ENCODE measurements at regions not wholly inside any gene's neighbourhood (a gene's known extent, or its start where the extent isn't known, plus 50 kb on each side); places are given as distances from the start of the nearest gene placed in this dataset.

DNA sequence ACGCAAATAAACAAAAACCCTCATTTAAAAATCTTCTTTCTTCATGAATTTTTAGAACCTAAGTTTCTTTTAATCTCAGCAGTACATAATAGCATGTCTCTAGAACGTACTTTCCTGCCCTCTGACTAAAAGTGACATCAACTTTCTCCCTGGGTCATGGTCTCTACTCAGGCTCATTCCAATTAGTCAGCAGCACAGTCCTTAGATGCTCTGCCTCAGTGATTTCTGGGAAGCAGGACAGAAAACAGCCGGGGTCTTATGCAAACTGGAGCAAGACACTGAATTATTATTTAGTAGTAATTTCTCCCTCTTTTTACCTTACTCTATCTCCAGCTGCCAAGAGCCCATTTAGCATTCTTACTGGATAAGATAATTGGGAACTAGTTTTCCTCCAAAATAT lies 365.2 kb downstream of the TUSC7 start:
- no peak for DNase-seq (ENCODE audit: low spot score)

DNA sequence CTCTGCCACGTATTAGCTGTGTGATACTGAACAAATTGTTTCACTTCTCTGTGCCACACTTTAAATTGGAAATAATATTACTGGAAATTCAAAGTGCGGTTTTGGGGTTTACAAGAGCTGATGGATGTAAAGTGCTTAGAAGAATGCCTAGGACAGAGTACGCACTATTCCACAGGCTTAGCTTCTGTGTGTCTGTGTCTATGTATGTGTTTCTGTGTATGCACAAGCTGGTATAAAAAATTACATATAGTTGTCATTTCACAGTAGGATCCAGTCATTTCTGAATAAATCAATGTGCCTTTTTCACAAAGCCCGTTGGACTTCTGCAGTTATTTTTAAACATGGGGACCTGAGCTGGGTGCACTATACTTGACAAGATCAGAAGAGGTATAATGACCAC lies 370.4 kb downstream of the TUSC7 start:
- no peak for DNase-seq (ENCODE audit: low spot score)

DNA sequence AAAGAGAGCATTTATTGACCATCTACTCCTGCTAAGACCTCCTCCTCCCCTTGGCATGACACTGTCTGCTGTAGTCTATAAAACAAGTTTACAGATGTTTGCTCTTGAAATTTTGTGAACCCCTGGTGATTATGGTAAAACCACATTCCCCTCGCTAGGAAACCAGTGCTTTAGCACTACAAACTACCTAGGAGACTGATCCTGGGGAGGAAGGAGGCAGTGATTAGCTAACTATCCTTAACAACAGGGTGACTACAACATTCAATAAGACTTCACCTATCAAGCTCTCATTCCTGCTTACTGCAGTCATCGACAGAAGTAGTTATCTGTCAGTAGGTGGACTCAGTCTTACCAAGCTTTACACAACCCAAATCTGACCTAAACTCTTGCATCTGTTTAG lies 371.3 kb downstream of the TUSC7 start:
- peak; percentile 19 for DNase-seq (ENCODE audit: low spot score)

DNA sequence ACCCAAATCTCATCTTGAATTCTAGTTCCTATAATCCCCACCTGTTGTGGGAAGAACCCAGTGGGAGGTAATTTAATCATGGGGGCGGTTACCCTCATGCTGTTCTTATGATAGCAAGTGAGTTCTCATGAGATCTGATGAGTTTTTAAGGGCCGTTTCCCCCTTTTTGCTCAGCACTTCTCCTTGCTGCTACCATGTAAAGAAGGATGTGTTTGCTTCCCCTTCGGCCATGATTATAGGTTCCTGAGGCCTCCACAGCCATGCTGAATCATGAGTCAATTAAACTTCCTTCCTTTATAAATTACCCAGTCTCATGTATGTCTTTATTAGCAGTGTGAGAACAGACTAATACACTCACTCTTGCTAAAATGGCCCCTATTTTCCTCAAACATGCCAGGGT lies 374.7 kb downstream of the TUSC7 start:
- DNase-seq (ENCODE audit: low spot score): no peak

DNA sequence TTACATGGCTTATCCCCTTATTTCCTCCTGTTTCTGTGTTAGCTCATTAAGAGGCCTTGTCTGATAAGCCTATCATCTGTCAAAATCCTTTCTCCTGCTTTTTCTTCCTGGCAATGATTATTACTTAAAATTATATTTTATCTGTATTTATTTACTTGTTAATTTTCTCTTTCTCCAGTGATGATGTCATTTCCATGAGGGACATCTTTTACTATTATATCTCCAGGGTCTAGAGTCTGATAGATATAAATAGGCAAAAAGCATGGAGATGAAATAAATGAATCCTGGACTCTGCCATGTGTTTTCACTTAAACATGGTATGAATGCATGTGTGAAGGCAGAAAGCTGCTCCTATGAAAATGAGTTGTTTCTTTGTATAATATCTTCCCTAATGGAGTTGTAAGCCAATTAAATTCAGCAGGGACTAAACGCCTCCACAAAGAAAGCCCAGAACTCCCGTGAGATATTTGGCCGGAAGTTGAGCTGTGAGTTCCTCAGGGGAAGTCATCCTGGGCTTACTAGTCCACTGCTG lies 375.2 kb downstream of the TUSC7 start:
- no peak for DNase-seq (ENCODE audit: low spot score)

DNA sequence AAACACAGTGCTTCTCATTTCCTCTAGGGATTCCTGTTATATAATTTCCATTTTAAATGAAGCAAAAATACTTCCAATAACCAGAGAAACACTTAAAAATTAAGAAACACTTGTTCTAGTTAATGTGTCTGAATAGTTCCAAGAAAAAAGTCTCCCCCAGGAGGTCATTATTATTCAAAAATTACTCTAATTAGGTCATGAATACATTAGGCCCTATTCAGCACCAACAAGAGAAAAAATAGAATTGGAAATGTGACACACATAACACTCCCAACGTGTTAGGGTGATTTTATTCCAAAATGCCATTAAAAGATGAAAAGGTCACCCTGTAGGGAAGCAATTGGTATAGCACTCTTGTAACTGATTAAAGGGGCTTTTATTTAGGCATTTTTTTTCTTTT lies 382.1 kb downstream of the TUSC7 start:
- DNase-seq (ENCODE audit: low spot score): no peak

DNA sequence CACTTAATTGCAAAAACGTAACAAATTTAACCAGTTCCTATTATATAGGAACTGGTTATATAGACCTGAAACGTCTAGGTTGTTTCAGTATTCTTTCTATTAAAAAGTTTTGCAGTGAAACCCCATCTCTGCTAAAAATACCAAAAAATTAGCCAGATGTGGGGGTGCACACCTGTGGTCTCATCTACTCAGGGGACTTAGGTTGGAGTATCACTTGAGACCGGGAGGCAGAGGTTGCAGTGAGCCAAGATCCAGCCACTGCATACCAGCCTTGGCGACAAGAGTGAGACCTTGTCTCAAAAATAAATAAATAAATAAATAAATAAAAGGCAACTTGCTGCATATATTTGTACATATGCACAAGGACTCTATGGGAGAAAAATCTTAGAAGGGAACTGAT lies 387.0 kb downstream of the TUSC7 start:
- DNase-seq (ENCODE audit: low spot score): no peak

DNA sequence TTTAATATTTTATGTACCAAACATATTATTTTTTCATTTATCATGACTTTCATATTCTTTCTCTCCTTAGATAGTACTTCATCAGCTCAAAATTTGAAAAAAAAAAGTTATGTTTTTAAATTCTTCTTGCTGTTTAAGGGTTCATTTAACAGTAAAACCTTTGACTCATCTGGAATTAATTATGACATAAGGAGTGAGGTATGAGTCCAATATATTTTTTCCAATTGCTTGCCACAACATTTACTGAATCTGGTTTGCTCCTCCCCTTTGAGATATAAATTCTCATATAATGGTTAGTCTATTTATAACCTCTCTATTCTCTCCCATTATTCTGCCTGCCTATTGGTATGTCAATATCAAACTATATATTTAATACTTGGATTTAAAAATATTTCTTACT lies 387.8 kb downstream of the TUSC7 start:
- no peak for DNase-seq (ENCODE audit: low spot score)

DNA sequence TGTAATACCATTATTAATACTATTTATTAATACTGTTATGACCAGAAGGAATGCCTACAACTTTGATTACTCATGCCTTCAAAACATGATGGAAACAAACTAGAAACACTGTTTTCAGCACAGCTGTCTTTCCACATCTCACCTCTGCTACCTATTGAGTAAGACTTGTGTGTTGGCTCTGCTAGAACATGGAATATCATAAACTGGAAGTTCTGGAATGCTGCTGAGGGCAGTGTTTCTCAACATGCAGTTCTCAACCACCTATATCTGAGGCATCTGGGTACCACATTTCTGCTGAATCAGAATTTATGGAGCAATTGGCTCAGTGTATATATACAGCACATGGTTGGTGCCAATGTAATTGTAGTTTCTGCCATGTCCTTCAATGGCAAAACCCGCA lies 392.1 kb downstream of the TUSC7 start:
- DNase-seq (ENCODE audit: low spot score): no peak

DNA sequence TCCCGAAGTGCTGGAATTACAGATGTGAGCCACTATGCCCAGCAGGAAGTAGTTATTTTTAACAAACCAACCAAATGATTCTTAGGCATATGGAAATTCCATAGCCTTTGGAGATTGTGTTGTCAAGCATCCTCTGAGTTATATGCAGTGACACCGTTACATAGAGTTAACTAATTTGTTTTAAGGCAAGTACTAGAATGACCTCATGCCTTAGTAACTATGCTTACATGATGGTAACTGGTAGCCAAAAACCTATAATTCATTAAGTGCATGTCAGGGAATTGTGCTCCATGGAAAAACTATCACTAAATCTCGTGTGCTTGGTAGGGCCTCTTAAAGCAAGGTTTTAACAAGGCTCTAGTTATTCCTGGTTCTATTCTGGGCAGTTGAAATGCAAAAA lies 392.8 kb downstream of the TUSC7 start:
- no peak for DNase-seq (ENCODE audit: low spot score)

DNA sequence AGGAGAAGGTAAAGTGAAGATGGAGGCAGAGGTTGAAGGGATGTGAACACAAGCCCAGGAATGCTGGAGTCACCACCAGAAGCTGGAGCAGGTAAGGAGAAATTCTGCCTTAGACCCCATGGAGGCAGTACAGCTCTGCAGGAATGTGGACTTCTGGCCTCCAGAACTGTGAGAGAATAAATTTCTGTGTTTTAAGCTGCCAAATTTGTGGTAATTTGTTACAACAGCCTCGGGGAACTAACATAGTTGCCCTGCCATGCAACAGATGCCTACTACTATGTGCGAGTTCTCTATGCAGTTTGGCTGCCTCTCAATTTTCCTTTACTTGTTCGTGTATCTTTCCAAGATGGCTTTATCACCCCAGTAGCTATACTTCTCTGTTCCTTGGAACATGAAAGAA lies 394.1 kb downstream of the TUSC7 start:
- no peak for DNase-seq (ENCODE audit: low spot score)

DNA sequence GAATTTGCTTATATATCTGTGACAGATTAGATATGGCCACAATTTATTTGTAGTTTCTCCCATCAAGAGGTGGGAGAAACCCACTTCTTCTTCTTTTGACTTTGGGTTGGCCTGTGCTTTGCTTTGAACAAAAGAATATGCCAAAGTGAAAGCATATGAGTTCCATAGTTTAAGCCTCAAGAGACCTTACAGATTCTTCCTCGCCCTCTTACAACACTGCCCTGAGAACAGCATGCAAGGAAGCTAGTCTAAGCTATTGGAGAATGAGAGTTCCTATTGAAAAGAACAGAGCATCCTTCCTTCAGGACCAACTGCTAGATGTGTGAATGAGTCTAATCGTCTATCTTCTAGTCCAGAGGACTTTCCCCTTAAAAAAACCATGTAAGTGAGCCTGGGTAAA lies 394.8 kb downstream of the TUSC7 start:
- DNase-seq (ENCODE audit: low spot score): no peak

DNA sequence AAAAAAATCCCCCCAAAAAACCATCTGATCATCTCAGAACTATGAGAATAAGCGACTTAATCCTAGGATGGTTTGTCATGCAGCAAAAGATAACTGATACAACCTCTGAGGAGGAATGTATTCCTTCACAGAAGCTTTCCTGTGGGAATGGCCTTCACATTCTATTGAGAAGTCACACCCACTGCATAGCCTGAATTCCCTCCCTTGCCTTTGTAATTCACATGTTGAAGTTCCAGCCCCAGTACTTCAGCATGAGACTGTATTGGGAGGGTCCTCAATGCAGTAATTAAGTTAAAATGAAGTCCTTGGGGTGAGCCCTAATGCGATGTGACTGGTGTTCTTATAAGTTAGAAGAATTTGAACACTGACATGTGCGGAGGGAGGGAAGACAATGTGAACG lies 395.2 kb downstream of the TUSC7 start:
- DNase-seq (ENCODE audit: low spot score): peak; percentile 32

DNA sequence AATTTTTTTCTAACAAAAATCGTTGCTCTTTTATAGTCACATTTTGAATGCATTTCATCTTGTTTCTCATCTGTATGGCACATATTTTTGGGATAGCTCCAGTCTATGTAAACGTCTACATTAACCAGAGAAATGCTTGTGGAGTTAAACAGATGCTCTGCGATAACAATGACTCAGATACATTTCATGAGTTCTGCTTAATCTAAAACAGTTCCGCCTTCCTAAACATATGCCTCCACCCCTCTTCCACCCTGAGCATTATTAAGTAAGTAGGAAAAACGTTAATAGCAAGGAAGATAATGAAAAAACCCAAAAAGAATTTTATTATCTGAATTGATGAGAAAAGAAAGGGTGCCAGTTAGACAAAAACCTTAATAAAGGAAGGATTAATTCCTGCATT lies 396.1 kb downstream of the TUSC7 start:
- no peak for DNase-seq (ENCODE audit: low spot score)

DNA sequence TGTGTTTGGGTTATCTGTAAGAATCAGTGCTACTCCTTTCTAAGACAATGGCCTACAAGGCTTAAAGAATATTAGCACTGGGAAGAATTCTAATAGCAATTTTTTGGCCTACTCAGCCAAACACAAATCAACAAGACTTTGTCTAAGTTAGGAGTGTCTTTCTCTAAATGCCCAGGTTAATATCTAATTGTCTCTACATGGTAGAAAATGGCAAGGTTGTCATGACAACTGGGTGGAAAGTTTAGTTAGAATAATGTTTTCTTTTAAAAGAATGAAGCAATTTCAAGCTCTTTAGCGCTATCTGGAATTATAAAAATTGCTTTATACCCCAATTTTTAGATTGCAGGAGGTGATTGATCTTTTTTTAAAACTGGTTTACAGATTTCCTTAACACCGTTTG lies 396.8 kb downstream of the TUSC7 start:
- no peak for DNase-seq (ENCODE audit: low spot score)

DNA sequence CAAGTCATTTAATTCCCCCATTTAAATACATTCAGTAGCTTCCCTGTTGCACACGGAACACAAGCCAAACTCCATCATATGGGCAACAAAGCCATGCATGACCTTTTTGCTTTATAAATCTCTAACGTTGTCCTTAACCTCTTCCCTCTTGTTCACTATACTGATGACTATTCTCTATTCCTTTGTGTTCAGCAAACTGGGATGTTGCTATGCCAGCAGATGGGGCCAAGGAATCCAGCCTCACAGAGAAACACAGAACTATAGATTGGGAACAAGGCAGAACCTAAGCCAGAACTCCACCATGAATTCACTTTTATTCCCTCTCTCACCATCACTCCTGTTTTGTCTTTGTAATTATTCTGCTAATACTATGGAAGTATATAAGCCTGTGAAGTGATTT lies 398.4 kb downstream of the TUSC7 start:
- no peak for DNase-seq (ENCODE audit: low spot score)

DNA sequence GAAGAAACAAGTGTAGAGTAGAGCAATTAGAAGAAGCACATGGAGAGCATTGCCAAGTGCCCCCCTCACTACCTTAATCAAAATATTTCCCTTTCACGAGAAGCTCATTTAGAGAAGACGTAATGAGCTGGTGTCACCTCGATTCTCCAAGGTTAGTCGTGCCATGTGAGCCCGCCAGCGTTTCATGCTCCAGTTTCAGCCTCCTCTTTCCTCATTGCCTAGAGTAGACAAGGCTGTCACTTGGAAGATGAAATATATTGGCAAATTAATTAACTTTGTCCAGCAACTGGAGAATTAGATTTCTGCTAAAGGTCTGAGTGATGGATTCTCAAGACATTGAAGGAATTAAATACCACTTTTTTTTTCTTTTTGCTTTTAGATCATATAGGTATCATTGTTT lies 399.6 kb downstream of the TUSC7 start:
- no peak for DNase-seq (ENCODE audit: low spot score)

DNA sequence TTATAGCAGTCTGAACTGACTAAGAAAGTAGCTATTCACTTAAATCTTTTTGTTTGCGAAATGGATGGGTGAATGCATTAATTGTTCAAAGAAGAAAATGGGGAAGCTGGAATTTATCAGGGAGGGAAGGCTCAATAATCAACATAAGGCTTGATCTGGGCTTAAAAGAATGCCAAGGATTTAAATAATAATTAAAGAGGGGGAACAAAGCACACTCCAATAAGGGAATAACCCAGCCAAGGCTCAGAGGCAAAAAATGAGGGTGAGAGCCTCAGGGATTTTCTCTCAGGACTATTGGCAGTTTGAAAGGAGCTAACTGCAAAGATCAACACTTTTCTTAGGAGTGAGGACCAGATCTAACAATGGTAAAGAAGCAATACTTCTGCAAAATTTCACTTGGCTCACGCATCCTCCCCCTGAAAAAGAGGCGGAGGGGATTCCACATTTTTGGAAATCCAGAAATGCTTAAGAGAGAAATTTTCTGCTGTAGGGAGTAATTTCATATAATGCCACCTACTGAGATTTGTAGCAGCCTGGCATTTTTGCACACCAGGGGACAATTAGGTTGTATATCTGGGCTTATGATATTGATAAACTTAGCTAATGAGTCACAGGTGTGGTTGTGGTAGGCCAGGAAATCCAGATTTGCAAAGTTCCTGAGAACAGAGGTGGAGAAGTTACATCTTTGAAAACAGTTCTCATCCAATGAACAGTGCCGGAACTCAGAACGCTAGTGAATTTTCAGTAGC lies 405.1 kb downstream of the TUSC7 start:
- DNase-seq (ENCODE audit: low spot score): no peak

DNA sequence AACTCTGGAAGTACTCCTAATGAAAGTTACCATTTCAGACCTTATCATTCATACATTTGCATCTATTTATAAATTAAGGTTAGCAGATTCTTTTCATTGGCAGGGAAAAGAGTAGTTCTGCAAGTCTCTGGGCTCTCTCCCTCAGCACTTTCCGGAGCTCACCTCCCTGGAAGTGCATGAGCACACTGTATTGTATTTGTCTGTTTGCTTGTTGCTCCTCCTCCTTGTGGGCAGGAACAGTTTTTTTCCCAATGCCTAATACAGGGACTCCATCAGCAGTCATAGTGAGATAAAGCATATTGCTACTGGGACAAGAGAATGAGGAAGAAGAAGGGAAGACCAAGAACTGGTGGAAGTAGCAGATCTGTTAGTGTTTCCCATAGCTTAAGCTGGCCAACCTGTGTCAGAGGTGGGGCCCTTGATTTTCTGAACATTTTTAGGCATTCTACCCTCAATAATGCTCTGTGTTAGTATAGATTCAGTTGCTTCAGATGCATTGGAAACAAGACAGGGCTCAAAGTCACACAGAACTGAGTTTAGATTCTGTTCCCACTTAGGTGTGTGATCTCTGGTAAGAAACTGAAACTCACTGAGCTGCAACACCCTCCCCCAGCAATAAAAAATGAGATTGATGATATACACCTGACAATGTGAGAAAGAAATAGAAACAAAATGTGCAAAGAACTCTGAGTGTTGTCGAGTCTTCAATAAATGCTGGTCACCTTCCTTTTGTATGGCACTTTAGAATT lies 407.8 kb downstream of the TUSC7 start:
- peak; percentile 22 for DNase-seq (ENCODE audit: low spot score)

DNA sequence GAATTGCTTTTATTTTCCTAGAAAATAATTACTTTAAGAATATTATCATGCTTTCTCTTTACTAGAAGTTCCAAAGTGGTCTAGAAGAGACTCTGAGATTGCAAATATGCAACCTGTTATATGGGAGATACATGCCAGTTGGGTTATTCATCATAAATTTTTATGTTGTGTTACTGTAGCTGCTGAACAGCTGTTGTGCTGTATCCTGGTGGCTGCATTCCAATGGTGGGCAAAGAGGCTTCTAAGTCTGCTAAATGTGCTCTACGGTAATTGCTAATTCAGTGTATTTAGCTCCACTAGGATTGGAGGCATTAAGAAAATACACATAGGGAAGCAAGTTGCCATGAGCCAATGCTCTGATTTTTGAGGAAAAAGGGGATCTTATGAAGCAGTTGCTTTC lies 409.0 kb downstream of the TUSC7 start:
- DNase-seq (ENCODE audit: low spot score): no peak

DNA sequence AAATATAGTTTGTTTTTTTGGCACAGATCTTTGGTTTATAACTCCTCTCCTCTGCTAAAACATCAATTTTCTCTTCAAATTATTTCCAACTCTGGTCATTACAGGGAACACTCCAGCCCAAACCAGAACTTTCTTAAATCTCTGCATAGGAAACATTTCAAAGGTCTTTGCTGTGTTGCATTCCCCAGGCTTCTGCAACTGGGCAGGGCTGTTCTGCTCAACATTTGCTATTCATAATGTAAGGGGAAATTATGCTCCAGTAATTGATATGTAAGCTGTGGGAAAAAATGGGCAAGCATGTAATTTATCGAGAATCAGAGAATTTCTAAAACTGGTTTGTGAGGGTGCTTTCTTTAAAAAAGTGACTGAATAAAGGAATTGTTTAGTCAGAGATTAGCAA lies 410.4 kb downstream of the TUSC7 start:
- DNase-seq (ENCODE audit: low spot score): no peak

DNA sequence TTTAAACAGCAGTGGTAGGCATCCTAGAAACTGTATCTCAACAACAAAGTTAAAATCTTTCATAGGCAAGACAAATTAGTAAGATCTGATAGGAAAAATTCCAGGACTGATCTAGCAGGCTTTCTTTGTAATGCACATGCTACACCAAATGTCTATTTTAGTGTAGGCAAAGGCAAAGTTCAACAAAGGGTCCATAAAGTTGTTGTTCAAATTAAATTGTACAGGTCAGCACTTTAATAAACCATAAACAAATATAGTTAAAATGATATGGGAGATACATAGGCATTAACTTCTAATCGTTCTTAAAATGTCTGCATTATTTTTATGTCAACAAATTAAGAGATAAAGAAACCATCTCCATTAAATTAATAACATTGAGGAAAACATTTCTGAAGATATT lies 413.0 kb downstream of the TUSC7 start:
- DNase-seq (ENCODE audit: low spot score): no peak

DNA sequence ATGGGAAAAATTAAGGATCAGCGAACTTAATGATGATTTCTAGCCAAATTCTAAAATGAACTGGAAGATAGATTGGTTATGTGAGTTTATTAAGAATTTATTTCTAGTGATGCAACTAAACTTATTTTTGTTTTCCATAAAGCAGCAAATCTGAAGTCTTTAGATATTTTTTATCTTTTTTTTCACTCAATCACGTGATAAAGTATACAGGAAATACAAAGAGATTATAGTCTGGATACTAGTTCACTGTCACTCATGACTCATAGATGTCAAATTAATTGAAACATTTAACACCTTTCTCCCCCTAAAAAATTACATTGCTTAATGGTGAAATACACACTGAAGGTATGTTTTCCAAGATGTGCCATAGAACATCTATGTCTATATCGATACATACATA lies 416.9 kb downstream of the TUSC7 start:
- DNase-seq (ENCODE audit: low spot score): no peak

All from iPS-NIHi11 (cell line).